GM23338 (cell line): ENCODE measurements at regions not wholly inside any gene's neighbourhood (a gene's known extent, or its start where the extent isn't known, plus 50 kb on each side); places are given as distances from the start of the nearest gene placed in this dataset.

ENCODE experiments used
- EZH2 ChIP-seq: fragments of 200-600 bp; sonication (generic); IDR thresholded peaks from one replicate; pipeline ENCODE4 v1.8.0; 2017; ENCODE audit warnings: antibody characterized with exemption, mild to moderate bottlenecking, low read depth; ENCODE audit not compliant: unreplicated experiment
- EZH2phosphoT487 ChIP-seq: fragments of 200-600 bp; sonication (generic); IDR thresholded peaks from one replicate; pipeline ENCODE4 v1.8.1; 2018; ENCODE audit warnings: antibody characterized with exemption; ENCODE audit not compliant: unreplicated experiment
- JUNB ChIP-seq: IDR thresholded peaks from one replicate; pipeline ENCODE4 v1.6.1; 2016; ENCODE audit warnings: antibody characterized with exemption; ENCODE audit not compliant: unreplicated experiment
- POLR2AphosphoS5 ChIP-seq: IDR thresholded peaks from 2 replicates; pipeline ENCODE4 v1.6.1; 2016; ENCODE audit warnings: antibody characterized with exemption, low read depth
- ZNF331 ChIP-seq: fragments of 250-450 bp; sonication (Bioruptor Pico); IDR thresholded peaks from 2 replicates; pipeline ENCODE4 v1.5.0; 2020; ENCODE audit warnings: low read depth, mild to moderate bottlenecking, moderate library complexity
- TF ChIP-seq, protein P1 (sequence below), 2 experiments: fragments of 200-600 bp in 1 of 2; sonication (generic) in 1 of 2; conservative IDR thresholded peaks; 2 replicates each; pipeline versions ENCODE4 v1.5.1 to v1.6.1; 2016 to 2017; ENCODE audit warnings: antibody characterized with exemption in 2 of 2, low read depth in 2 of 2, mild to moderate bottlenecking in 2 of 2, moderate library complexity in 1 of 2
- TF ChIP-seq, protein P2 (sequence below): IDR thresholded peaks from one replicate; pipeline ENCODE4 v1.6.1; 2018; ENCODE audit warnings: antibody characterized with exemption; ENCODE audit not compliant: unreplicated experiment

GRCh38 chr20:60192326-60192725 is 234.1 kb downstream of the CDH26 start:
- TF ChIP-seq JUNB (no peak), POLR2AphosphoS5 (no peak), EZH2 (no peak), ZNF331 (CRISPR knock-in tag) (no peak), EZH2phosphoT487 (no peak)
- TF ChIP-seq, protein P1, sequence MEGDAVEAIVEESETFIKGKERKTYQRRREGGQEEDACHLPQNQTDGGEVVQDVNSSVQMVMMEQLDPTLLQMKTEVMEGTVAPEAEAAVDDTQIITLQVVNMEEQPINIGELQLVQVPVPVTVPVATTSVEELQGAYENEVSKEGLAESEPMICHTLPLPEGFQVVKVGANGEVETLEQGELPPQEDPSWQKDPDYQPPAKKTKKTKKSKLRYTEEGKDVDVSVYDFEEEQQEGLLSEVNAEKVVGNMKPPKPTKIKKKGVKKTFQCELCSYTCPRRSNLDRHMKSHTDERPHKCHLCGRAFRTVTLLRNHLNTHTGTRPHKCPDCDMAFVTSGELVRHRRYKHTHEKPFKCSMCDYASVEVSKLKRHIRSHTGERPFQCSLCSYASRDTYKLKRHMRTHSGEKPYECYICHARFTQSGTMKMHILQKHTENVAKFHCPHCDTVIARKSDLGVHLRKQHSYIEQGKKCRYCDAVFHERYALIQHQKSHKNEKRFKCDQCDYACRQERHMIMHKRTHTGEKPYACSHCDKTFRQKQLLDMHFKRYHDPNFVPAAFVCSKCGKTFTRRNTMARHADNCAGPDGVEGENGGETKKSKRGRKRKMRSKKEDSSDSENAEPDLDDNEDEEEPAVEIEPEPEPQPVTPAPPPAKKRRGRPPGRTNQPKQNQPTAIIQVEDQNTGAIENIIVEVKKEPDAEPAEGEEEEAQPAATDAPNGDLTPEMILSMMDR (conservative IDR thresholded peaks at IDR 0.05; ENCODE audit: low read depth in 2 of 2) = no peak
- TF ChIP-seq, protein P2, sequence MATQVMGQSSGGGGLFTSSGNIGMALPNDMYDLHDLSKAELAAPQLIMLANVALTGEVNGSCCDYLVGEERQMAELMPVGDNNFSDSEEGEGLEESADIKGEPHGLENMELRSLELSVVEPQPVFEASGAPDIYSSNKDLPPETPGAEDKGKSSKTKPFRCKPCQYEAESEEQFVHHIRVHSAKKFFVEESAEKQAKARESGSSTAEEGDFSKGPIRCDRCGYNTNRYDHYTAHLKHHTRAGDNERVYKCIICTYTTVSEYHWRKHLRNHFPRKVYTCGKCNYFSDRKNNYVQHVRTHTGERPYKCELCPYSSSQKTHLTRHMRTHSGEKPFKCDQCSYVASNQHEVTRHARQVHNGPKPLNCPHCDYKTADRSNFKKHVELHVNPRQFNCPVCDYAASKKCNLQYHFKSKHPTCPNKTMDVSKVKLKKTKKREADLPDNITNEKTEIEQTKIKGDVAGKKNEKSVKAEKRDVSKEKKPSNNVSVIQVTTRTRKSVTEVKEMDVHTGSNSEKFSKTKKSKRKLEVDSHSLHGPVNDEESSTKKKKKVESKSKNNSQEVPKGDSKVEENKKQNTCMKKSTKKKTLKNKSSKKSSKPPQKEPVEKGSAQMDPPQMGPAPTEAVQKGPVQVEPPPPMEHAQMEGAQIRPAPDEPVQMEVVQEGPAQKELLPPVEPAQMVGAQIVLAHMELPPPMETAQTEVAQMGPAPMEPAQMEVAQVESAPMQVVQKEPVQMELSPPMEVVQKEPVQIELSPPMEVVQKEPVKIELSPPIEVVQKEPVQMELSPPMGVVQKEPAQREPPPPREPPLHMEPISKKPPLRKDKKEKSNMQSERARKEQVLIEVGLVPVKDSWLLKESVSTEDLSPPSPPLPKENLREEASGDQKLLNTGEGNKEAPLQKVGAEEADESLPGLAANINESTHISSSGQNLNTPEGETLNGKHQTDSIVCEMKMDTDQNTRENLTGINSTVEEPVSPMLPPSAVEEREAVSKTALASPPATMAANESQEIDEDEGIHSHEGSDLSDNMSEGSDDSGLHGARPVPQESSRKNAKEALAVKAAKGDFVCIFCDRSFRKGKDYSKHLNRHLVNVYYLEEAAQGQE = no peak
